Spleen (tissue), 7 donors: ENCODE measurements at regions not wholly inside any gene's neighbourhood (a gene's known extent, or its start where the extent isn't known, plus 50 kb on each side); places are given as distances from the start of the nearest gene placed in this dataset.

ENCODE experiments used
- CTCF ChIP-seq, 11 experiments: fragments of 200-600 bp in 7 of 11; fragments of 450-650 bp in 4 of 11; sonication (generic) in 4 of 11; IDR thresholded peaks in 8 of 11; conservative IDR thresholded peaks in 3 of 11; 1 replicate in 7 of 11; 2 replicates in 4 of 11; pipeline versions ENCODE4 v1.4.0 to v1.8.0; 2016 to 2021; ENCODE audit warnings: antibody characterized with exemption in 11 of 11, inconsistent platforms in 4 of 11, mild to moderate bottlenecking in 1 of 11
- POLR2A ChIP-seq, 3 donors: fragments of 450-650 bp; IDR thresholded peaks; one replicate each; pipeline ENCODE4 v1.5.1; 2017; ENCODE audit warnings: antibody characterized with exemption in 3 of 3, mild to moderate bottlenecking in 1 of 3
- POLR2AphosphoS5 ChIP-seq, 3 donors: sonication (generic); formaldehyde crosslinking; IDR thresholded peaks; one replicate each; pipeline ENCODE4 v1.5.1; 2017; ENCODE audit warnings: antibody characterized with exemption in 3 of 3
- donor health status: DM: no; HTN: no; CAD: no; lungs with moderate emphysema.
- donor health status: DM: no; HTN: no; CAD: no.
- donor health status: DM: no; HTN: no; CAD: no.

GRCh38 chr20:48288930-48289507, 503.7 kb upstream of the SULF2 start:
- TF ChIP-seq CTCF (IDR thresholded peaks at IDR 0.05 in 8 of 11, conservative IDR thresholded peaks at IDR 0.05 in 3 of 11) = no peak
- TF ChIP-seq POLR2A (IDR thresholded peaks at IDR 0.05) = no peak
- no peak for TF ChIP-seq POLR2AphosphoS5 (IDR thresholded peaks at IDR 0.05)
